ENCODE measurements at regions not wholly inside any gene's neighbourhood (a gene's known extent, or its start where the extent isn't known, plus 50 kb on each side); places are given as distances from the start of the nearest gene placed in this dataset.

DNA sequence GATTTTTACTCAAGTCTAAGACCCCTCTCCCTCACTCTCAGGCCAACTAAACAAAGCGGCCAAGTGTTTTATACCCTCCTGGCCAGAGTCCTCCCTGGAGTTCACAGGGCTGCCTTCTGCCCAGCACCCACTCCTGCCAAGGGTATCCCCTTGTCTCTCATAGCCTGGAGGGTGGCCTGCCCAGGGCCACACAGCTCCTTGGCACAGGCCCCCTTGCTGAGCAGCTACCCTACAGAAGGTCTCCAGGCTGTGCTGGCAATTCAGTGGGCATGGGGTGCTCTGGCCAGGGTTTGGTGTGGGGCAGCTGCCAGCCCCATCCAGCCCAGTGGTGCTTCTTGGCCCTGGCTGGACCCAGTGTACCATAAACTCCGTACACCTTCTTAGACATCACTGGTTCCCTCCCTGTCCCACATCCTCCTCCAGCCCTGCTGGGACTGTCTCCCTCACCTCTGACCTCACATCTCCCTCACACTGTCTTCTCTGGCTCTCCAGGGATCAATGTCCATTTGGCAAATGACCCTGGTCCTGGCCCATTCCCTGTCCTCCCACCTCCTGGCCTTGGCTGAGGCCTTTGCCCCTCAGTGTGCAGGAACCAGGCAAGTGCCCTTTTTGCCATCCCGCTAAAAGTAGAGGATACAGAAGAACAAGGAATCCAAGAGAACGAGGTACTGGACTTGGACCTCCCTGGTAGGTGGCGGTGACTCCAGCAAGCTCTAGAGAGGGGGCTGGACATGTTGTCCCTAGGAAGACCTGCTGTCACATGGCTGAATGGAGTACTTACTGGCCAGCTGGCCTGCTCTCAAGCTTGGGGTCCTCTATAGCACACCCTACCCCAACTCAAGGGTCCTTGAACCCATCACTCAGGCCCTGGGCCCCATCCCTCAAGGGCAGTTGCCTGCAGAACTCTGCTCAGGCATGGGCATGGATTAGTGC is 50.0 kb upstream of the TRPM1 start:
- DNase-seq = no peak

DNA sequence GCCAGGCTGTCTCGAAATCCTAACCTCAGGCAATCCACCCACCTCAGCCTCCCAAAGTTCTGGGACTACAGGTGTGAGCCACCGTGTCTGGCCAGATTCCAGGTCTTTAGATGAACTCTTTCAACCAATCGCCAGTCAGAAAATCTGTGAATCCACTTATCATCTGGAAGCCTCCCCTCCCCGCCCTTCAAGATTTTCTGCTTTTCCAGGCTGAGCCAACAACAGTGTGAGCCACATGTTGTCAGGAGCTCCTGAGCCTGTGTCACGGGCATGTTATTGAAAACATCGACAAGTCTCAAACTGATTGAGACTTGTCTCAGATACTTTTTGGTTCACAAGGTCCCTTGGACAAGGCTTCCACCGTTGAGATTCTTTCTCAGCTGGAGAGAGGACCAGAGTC is 52.0 kb upstream of the TRPM1 start:
- DNase-seq = no peak

DNA sequence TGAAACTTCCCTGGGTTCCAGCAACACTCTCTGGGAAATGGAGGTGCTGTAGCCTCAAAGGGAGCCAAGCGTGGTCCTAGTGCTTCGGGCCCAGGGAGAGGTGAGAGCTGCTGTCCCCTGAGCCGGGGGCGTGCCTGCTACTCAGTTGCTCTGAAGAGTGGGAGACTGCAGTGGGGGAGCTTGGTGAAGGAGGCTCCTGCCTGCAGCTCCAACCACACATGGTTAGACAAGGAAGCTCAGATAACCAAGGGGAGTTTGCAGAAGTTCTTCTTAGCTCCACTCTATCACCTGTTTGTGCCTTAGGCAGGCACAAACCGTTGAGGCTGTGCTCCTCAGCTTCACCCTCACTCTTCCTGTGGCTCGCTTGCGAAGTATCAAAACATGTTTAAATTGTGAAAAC is 53.6 kb upstream of the TRPM1 start:
- no peak for DNase-seq

DNA sequence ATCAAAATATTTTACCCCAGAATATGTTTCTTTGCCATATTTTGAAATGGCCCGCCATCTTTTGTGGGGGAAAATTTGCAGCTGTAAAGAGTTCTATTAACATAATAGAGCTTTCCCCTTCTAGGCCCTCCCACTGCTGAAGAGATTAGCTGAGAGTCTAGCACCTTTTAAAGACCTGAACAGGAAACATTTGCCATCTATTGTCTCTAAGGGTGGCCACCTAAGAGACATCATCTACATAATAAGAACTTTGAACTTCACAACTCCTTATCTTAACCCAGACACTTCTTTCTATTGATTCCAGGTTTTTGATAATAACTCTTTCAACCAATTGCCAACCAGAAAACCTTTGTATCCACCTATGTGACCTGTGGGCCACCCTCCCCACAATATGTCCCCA is 54.7 kb upstream of the TRPM1 start:
- no peak for DNase-seq

DNA sequence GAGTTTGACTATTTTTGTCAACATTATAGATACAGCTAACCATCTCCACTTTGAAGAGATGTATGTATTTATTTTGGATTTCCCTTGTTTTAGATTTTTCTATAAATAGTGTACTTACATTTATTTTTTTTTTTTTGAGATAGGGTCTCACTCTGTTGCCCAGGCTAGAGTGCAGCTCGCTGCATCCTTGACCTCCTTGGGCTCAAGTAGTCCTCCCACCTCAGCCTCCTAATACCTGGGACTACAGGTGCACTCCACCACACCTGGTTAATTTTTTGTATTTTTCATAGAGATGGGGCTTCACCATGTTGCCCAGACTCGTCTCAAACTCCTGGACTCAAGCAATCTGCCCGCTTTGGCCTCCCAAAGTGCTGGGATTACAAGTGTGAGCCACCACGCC is 55.3 kb upstream of the TRPM1 start:
- no peak for DNase-seq

DNA sequence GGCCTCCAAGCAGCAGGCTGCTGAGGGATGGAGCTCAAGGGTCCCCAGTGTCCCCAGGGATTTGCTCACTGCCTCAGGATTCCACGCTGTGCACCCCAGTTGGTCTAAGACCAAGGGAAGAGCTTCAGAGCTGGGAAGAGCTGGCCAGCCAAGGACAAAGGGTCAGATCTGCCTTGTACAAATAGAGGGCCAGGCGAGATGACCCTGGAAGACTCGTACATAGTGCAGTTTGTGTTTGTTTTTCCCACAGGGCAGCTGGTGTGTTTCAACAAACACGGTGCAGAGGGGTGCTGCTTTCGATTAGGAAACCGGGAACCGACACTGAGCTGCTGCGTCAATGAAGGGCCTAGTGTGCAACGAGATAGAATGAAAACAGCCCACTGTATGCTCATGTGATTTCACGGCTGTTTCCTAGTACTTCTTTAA is 56.1 kb upstream of the TRPM1 start:
- no peak for DNase-seq

DNA sequence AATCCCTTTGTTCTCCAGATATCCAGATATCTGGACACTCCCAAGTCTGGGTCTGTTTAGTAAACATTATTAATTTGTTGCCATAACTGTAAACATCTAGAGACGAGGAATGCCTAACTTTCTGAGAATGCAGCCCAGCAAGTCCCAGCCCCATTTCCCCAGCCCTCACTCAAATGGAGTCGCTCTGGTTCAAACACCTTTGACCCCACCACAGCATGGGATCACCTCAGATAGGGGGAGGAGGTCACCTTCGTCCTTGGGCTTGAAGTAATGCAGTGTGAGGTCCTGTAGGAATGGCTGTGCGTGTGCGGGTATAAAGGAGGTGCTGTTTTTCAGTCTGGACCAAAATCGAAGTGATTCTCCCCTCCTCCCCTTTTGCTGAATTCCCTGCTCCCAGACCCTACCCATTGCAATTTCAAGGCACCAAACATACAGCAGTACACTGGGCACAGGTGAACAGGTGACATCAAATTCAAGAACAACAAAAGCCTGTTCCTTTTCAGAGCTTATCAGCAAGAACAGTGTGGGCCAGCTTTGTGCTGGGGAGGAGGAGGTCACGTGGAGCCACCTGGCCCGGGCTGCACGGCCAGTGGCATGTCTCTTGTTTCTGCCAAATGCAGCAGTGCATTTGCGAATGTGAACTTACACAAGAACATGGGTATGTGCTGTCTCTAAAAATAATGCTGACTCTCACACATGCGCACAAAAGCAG is 57.5 kb upstream of the TRPM1 start:
- DNase-seq = no peak

DNA sequence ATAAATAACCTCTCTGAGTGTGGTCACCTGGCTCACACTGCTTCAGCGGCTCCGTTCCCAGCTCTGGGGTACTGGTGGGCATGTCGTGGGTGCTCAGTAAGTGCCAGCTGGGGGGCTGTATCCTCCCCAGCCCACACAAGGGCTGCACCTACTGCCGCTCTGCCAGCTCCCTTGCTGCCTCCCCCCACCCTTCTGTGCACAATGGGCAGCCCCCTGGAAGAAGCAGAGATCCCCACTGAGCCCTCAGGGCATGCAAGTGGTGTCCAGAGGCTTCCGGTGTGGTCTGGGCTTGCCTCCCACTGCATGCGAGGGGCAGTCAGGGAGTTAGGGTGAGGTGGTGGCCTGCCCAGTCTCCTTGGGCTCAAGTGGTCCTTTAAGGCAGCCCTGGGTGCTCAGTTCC is 58.3 kb upstream of the TRPM1 start:
- DNase-seq = no peak

DNA sequence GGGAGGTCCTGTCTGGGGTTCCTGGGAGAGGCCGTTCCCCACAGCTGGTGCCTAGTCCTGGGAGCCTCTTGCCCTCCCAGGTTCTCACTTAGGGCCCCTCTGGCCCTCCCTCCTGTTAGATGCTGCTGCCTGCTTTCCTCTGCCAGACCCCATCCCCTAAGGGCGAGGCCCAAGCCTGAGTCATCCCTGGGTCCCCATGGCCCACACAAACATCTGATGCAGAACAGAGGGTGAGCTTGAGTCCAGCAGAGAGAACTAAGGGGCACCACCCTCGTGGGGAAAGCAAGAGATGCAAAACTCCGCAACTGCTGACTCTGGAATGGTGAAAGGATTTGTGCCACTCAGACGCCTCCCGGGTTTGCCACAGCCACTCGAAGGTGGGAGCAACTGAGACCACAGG is 58.8 kb upstream of the TRPM1 start:
- DNase-seq = no peak

DNA sequence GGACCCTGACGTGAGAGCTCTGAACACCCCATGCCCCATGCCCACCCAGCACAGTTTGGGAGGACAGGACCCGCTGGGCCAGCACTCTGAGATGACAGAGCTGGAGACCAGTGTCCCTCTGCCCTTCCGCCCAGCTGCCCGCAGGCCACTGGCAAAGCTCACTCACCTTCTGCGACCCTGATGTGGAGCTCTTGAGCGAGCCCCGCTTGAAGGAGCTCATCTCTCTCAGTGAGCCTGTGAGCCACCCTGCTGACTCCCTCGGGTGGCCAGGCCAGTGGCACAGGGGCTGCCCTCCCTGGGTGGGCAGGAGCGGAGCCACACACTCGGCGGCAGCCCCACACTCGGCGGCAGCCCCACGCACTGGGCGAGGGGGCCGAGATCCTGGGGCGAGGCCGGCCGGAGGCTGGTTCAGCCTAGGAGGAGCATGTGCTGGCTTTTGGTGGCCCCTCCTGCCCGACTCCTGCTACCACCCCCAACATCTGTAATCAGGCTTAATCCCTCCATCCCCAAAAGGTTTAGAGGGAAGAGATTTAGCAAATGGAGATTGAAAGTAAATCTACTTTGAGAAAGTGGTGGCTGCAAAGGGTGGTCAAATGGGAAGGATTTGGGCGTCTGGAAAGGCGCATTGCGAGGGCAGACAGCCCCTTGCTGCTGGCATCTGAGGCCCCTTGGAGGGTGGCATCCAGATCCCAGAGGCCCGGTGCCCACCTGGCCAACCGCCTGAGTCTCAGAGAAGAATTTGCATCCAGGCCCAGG is 59.4 kb upstream of the TRPM1 start:
- no peak for DNase-seq

DNA sequence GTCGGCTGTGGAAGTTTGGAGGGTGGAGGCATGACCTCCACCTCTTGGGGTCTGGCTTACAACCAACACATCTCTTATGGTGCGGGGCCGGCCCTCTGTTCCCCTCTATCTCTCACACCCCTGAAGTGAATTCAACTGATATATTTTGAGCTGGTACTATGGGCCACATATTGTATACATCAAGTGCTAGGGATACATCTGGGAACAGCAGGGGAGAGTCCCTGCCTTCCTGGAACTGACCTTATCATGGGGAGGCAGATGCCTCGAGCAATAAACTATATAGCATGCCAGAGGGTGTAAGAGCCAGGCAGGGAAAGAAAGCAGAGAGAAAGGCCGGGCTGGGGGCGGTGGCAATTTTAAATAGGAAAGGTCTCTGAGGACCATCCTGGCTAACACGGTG is 60.4 kb upstream of the TRPM1 start:
- DNase-seq = no peak

DNA sequence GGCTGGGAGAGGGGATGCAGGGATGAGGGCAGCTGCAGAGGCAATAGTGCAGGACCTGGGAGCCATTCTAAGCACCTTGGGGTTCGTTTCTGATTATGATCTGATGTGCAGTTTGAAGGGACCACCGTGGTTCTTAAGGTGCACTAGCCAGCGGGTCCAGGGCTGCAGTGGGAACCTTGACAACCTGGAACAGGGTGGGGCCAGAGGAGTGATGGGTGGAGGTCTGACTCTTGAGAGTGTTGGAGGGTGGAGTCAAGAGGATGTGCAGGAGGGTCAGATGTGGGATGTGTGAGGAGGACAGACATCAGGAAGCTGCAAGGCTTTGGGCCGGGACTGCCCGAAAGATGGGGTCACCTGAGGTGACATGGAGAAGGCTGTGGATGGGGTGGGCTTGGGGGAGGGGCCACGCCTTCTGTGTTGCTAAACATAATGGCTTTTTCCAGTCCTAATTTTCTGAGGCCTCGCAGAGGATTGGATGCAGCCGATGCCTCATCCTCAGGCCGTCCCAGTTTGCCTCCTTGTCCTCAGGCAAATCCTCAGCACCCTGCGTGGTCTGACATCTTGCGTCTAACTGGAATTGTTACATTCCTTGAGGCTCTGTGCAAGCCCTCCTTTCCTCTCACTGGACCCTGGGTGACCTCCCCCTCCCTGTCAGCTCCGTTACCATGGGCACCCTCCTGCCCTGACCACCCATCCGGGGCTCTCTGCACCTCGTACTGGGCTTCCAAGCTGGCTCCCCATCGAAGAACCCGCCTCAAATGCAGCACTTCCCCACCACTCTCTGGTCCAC is 61.4 kb upstream of the TRPM1 start:
- no peak for DNase-seq

DNA sequence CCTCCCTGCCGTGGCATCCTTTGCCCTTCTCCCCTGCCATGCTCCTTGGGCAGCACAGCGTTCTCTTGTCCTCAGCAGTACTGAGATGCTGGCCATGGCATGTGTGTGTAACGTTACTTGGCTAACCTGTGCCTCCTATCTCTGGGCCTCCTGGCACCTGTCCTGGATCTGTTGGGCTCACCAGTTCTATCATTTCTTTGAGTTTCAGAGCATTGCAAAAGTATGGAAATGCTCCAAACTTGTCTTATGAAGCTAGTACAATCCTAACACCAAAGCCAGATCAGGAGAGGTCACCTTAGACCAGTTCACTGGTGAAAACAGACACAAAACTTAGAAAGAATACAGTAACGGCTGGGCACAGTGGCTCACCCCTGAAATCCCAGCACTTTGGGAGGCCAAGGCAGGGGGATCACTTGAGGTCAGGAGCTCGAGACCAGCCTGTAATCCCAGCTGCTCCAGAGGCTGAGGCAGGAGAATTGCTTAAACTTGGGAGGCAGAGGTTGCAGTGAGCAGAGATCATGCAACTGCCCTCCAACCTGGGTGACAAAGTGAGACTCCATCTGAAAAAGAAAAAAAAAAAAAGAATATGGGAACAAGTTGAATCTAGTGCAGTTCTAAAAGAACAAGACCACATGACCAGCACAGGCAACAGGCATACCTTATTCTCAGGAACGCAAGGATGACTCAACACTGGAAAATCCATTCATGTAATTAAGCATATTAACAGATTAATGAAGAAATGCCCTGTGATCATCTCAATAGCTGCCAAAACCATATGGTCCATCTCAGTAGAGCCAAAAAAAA is 62.4 kb upstream of the TRPM1 start:
- DNase-seq = no peak

DNA sequence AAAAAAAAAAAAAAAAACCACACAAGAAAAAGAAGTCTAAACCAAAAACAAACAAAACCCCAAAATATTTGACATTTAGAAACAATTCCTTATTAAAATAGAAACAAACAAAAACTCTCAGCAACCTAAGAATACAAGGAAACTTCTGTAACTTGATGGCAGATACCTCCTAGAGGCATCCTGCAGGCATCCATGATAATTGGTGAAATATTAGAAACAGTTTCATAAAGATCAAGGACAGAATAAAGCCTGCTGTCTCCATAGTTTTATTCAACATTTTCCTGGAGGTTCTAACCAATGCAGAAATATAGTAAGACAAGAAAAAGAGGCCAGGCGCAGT is 63.0 kb upstream of the TRPM1 start:
- no peak for DNase-seq

DNA sequence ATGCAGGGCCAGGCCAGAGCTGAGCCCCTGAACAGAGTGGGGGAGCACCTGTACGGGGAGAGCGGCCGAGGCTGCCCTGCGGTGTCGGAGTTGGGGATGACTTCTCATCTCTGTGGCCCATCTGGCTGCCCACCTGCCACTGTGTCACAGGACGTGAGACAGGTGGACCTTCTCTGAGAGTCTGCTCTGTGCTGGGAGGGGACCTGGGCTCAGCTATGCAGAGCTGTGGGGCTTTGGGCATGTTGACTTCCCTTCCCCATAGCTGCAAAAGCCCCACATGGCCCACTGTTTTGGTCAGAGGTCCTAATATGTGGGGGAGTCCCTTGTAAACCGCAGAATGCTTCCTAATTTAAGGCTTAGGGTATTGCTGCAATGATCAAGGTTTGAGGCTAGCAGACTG is 68.0 kb upstream of the TRPM1 start:
- DNase-seq = no peak

DNA sequence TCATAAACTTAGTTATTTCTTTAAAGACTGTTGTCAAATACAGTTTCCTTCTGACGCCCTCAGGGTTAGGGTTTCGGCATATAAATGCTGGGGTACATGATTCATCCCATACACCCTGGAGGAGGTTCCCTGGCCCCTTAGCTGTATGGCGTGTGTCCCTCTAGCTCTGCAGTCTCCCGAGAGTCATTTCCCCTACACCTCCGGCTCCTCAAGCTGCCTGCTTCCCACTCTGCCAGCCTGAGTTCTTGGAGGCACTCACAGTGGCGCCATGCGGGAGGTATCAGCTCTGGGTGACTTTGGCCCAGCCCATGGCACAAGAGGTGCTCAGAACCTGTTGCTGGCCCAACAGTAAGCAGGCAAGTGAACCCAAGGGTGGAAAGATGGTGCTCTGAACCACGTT is 70.2 kb upstream of the TRPM1 start:
- DNase-seq = no peak

DNA sequence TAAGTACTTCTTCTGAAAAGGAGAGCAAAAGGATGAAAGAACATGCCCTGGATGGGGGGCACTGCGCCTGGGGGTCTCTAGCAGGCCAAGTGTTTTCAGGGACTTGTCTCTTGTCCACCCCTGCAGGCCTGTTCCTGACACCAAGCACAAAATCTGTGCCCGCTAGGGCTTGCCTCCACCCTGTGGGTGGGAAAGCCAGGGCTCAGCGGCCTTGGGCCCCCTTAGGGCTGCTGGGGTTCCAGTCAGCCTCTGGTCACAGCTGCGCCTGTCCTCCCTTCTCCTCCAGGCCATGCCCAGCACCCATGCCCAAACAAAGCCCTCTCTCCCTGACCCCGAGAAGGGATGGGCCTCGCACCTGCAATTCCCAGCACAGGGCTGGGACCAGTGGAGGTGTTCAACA is 71.1 kb upstream of the TRPM1 start:
- DNase-seq = no peak

DNA sequence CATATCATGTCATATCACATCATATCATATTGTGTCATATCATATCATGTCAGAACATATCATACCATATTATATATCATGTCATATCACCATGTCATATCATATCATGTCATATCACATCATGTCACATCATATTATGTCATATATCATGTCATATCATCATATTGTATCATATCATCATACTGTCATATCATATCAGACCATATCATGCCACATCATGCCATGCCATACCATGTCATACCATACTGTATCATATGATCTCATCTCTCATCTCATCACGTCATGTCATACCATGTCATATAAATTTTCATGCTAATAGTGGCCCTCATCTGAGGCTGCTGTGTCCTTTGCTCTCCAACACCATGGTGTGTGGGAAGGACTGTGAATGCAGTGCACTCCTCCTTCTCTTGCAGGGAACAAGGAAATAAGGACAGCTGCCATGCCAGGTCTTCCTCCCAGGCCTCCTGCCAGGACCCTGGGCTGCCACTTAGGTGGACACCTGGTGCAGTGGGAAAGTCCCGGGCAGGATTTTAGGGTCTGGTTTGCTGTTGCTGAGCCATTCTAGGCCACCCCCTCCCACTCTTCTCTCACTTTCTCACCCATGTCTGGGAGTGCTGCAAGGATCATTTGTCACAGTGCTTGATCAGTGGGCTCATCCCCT is 72.4 kb upstream of the TRPM1 start:
- no peak for DNase-seq

DNA sequence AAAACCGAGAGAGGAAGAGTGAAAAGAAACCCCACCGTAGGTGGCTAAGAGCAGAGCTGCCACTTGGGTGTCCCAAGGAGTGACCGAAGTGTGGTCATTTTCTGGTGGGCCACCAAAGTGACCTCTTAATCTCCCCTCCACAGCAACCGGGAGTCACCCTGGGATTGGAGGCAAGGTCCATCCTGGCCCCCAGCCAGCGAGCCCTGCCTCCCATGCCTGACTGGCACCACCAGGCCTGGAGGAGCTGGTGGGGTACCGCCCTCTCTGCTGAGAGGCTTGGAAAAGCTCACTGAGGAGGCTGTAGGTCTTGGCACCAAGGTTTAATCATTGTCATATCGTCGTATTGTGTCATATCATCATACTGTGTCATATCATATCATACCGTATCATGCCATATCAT is 74.0 kb upstream of the TRPM1 start:
- DNase-seq = no peak

DNA sequence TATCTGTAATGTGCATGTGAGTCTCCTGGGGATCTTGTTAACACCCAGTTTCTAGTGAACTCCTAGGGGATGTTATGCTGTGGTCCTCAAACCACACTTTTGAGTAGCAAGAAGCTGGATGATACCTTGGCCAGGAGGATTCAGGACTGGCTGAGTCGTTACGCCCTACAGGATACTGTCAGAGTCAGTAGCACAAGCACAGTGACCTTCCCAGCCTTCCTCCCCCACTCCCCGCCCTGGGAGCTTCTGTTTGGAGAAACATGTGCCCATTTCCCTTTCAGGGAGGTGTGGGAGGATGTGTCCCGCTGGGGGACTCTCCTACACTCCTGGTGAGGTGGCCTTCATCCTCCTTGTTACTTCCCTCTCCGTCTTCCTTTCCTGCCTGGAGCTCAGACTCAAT is 76.4 kb upstream of the TRPM1 start:
- no peak for DNase-seq

DNA sequence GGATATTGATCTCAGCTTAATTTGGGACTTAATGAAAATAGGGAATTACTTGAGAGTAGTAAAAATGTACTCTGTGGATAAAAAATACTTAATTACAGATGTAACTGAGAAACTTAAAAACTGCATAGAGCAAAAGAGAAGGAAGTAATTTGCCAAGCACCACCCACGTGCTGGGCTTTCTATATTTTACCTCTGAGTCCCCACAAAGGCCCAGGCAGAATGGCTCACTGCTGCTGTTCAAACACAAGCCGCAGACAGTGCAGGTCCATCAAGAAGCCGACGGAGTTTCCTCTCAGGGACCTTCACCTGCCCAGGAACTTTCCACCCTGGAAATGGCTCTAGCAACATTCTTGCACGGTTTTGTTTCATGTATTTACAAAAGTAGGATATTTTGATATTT is 77.2 kb upstream of the TRPM1 start:
- DNase-seq = no peak

DNA sequence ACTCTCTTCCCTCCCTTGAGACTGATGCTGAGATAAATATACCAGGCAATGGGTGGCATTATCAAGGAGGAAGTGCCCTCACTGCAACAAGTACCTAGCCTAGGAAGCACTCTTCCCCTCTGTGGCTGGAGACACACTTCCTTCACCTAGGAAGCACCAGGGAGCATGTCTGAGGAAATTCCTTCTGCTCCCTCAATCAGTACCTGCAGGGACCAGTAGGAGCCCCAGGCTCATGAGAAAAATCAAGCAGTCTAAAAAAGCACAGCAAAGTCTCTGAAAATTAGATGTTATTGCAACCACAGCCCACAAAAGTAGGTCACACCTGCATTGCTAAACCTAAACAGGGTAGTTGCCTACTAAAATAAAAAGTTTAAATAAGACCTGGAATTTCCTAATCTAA is 78.2 kb upstream of the TRPM1 start:
- DNase-seq = no peak
